Stimulated activated naive CD8-positive, alpha-beta T cell treated with anti-CD3 and anti-CD28 coated beads, Interleukin-15, amount 100 ng/mL, for 72 hours (primary cell): ENCODE measurements at regions not wholly inside any gene's neighbourhood (a gene's known extent, or its start where the extent isn't known, plus 50 kb on each side); places are given as distances from the start of the nearest gene placed in this dataset.

ENCODE experiments used
- ATAC-seq: fragments of 150-1000 bp; cut with Tn5 transposase; 2 replicates; pipeline ENCODE4 v1.10.0; 2021; ENCODE audit warnings: mild to moderate bottlenecking, moderate library complexity
- DNase-seq, 2 donors: peaks; one replicate each; pipeline ENCODE4 v3.0.0; 2021 to 2022
- H3K27ac Mint-ChIP-seq, 2 donors: one replicate each; pipeline ENCODE4 v1.8.0; 2022; ENCODE audit warnings: mild to moderate bottlenecking in 2 of 2, mixed read lengths in 2 of 2, moderate library complexity in 2 of 2
- H3K27me3 Mint-ChIP-seq: one replicate; pipeline ENCODE4 v1.8.0; 2022; ENCODE audit warnings: mixed read lengths
- H3K4me1 Mint-ChIP-seq: one replicate; pipeline ENCODE4 v1.8.0; 2022; ENCODE audit warnings: mild to moderate bottlenecking, mixed read lengths
- H3K4me3 Mint-ChIP-seq, 2 donors: one replicate each; pipeline ENCODE4 v1.8.0; 2022; ENCODE audit warnings: mild to moderate bottlenecking in 2 of 2, mixed read lengths in 2 of 2, moderate library complexity in 1 of 2
- H3K9me3 Mint-ChIP-seq, 2 donors: one replicate each; pipeline ENCODE4 v1.8.0; 2022; ENCODE audit warnings: mixed read lengths in 2 of 2

GRCh38 chr19:28537896-28538295, 675.1 kb downstream of the UQCRFS1 start:
- H3K4me1 Mint-ChIP-seq, result no peaks in the 10 kb centered on the region
- no peak for ATAC-seq
- no peaks in the 10 kb centered on the region for H3K27me3 Mint-ChIP-seq
- DNase-seq, result no peak
- H3K4me3 Mint-ChIP-seq, result no peak overlapping the region
- no peak overlapping the region for H3K27ac Mint-ChIP-seq
- peaks cover 6 to 15% of the 10 kb centered on the region in 2 donors for H3K9me3 Mint-ChIP-seq

DNA sequence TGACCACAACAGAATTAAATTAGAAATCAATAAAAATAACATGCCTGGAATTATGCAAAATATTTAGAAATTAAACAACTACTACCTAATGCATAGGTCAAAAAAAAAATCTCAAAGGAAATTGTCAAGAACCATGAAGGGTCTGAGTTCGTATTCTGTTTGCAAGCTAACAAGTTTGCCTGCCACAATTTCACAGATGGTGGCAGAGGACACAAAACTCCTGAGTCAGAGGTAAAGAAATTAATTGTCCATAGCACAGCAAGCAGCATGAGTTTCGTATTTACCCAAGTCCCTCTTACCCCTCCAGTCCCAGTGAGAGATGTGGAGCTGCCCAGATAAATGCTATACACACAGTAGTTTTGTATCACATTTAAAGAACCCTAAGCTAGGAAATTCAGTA, 675.9 kb downstream of the UQCRFS1 start:
- Mint-ChIP-seq H3K27ac (no peak overlapping the region), H3K4me3 (no peak overlapping the region), H3K4me1 (no peaks in the 10 kb centered on the region), H3K27me3 (no peaks in the 10 kb centered on the region), H3K9me3 (peaks cover 10 to 15% of the 10 kb centered on the region in 2 donors)
- no peak for DNase-seq
- ATAC-seq, result no peak

DNA sequence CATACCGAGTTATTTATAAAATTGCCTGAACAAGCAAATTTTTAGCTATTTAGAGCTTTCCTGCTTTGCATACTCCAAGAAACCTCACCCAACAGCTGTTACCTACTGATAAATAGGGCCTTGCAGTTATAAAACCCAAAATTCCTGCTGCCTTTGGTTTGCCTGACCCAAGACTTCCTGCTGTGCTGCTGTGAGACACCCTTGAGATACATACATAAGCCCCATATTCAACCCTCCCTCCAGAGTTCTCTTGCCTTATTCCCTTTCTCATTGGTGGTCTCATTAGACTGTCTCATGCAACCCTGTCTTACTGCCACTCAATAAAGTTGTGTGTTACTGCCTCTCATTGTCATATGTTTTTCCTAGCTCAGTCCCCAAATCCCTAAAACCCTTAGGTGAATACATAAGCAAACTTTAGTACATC, 677.6 kb downstream of the UQCRFS1 start:
- Mint-ChIP-seq H3K4me1 (no peaks in the 10 kb centered on the region), H3K9me3 (peaks cover 10 to 15% of the 10 kb centered on the region in 2 donors), H3K27ac (no peak overlapping the region), H3K4me3 (no peak overlapping the region), H3K27me3 (no peaks in the 10 kb centered on the region)
- no peak for DNase-seq
- ATAC-seq, result no peak

- Mint-ChIP-seq H3K9me3 (peaks cover 10 to 19% of the 10 kb centered on the region in 2 donors), H3K27ac (no peak overlapping the region), H3K4me1 (no peaks in the 10 kb centered on the region), H3K4me3 (no peak overlapping the region), H3K27me3 (no peaks in the 10 kb centered on the region)
- ATAC-seq, result no peak
- DNase-seq, result no peak
Observed at GRCh38 chr19:28534766-28535351, 678.1 kb downstream of the UQCRFS1 start.

GRCh38 chr19:28532765-28533341, 680.1 kb downstream of the UQCRFS1 start:
- H3K4me3 Mint-ChIP-seq, result no peak overlapping the region
- H3K27me3 Mint-ChIP-seq, result no peaks in the 10 kb centered on the region
- no peak overlapping the region for H3K27ac Mint-ChIP-seq
- ATAC-seq (no peak), DNase-seq (no peak)
- H3K4me1 Mint-ChIP-seq, result no peaks in the 10 kb centered on the region
- peaks cover 10 to 19% of the 10 kb centered on the region in 2 donors for H3K9me3 Mint-ChIP-seq

DNA sequence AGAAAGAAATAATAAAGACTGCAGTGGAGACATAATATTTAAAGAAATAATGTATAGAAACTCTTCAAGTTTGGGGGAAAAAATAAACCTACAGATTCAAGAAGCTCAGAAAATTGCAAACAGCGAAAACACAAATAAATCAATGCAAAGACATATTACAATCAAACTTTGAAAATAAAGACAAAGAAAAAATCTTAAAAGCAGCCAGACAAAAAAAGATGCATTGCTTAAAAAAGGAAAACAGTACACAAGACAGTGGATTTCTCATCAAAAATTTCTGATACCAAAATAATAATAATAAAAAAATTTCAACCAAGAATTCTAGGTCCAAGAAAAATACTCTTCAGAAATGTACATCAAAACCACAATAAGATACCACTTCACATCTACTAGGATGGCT, 681.0 kb downstream of the UQCRFS1 start:
- no peak overlapping the region for H3K4me3 Mint-ChIP-seq
- ATAC-seq (no peak), DNase-seq (no peak)
- no peaks in the 10 kb centered on the region for H3K27me3 Mint-ChIP-seq
- H3K9me3 Mint-ChIP-seq, result peaks cover 10 to 15% of the 10 kb centered on the region in 2 donors
- H3K4me1 Mint-ChIP-seq, result no peaks in the 10 kb centered on the region
- no peak overlapping the region for H3K27ac Mint-ChIP-seq

GRCh38 chr19:28530406-28531035, 682.4 kb downstream of the UQCRFS1 start:
- Mint-ChIP-seq H3K27me3 (no peaks in the 10 kb centered on the region), H3K4me3 (no peak overlapping the region)

GRCh38 chr19:28526038-28526437, 686.9 kb downstream of the UQCRFS1 start:
- H3K27me3 Mint-ChIP-seq, result no peaks in the 10 kb centered on the region
- no peaks in the 10 kb centered on the region for H3K4me1 Mint-ChIP-seq
- DNase-seq (no peak), ATAC-seq (no peak)
- H3K27ac Mint-ChIP-seq, result no peak overlapping the region
- H3K9me3 Mint-ChIP-seq, result peaks cover 0 to 7% of the 10 kb centered on the region in 2 donors
- no peak overlapping the region for H3K4me3 Mint-ChIP-seq

More at GRCh38 chr19:28530406-28531035, 682.4 kb downstream of the UQCRFS1 start:
- no peak overlapping the region for H3K27ac Mint-ChIP-seq
- ATAC-seq (no peak), DNase-seq (no peak)
- peaks cover 8 to 12% of the 10 kb centered on the region in 2 donors for H3K9me3 Mint-ChIP-seq
- H3K4me1 Mint-ChIP-seq, result no peaks in the 10 kb centered on the region

DNA sequence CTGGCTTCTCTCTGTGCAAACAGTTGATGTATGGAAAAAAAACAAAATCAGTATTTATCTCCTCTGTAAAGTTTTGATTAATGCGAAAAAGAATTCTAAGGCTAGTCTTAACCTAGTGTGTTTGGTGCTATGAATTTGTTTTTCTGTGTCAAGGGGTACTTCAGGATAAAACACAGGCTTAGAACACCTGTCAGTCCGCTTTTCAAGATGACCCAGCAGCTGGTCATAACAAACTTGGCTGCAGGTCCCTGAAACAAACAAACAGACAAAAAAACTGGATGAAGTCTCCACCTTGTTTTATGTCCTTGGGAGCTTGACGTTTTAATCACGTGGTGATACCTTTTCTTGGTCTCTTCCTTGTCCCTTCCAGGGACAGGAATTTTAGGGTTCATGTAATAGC, 689.3 kb downstream of the UQCRFS1 start:
- DNase-seq, result no peak
- Mint-ChIP-seq H3K27ac (no peak overlapping the region), H3K4me3 (no peak overlapping the region), H3K9me3 (no peaks in the 10 kb centered on the region), H3K27me3 (no peaks in the 10 kb centered on the region), H3K4me1 (no peaks in the 10 kb centered on the region)
- ATAC-seq, result no peak

DNA sequence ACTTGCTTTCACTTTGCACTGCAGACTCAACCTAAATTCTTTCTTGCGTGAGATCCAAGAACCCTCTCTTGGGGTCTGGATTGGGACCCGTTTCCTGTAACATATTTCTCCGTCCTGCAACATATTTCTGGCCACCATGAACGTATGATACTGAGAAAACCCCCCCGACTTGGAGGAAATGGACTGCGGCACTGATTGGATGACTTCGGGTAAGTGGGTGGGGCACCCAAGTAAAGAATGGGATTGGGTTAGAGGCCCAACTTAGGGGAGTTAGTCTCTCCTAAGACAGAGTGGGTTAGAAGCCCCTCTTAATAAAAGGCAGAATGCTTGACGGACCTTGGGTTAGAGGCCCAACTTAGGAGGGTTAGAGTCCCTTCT, 690.4 kb downstream of the UQCRFS1 start:
- Mint-ChIP-seq H3K9me3 (no peaks in the 10 kb centered on the region), H3K4me1 (no peaks in the 10 kb centered on the region), H3K27me3 (no peaks in the 10 kb centered on the region), H3K27ac (no peak overlapping the region), H3K4me3 (no peak overlapping the region)
- no peak for ATAC-seq
- DNase-seq, result no peak

DNA sequence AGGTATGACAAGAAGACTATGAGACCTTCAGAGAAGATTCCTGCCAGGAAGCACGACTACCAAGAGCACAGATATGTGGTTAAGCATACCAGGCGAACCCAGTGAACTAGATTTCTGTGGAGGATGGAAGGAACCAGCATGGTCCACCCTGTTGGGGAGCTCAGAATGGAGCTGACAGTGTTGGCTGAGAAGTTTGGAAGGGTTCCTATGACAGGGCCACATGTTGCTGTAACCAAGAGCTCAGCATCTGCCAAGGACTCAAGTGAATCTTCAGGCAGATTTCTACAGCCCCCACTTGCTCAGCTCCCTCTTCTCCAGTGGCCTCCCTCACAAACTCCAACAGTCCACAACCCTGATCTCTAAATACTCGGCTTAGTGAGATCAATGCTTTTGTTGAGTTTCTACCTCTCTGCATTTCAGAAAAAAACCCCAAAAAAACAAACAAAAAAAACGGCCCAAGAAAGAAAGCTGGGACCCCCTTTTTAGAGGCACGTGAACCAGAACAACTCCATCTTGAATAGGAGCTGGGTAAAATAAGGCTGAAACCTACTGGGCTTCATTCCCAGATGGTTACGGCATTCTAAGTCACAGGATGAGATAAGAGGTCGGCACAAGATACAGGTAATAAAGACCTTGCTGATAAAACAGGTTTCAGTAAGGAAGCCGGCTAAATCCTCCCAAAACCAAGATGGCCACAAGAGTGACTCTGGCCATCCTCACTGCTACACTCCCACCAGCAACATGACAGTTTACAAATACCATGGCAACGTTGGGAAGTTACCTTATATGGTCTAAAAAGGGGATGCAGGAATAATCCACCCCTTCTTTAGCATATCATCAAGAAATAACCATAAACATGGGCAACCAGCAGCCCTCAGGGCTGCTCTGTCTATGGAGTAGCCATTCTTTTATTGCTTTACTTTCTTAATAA, 691.1 kb downstream of the UQCRFS1 start:
- no peak for DNase-seq
- no peaks in the 10 kb centered on the region for H3K4me1 Mint-ChIP-seq
- H3K4me3 Mint-ChIP-seq, result no peak overlapping the region
- no peaks in the 10 kb centered on the region for H3K9me3 Mint-ChIP-seq
- H3K27ac Mint-ChIP-seq, result no peak overlapping the region
- no peak for ATAC-seq
- H3K27me3 Mint-ChIP-seq, result no peaks in the 10 kb centered on the region

- Mint-ChIP-seq H3K27ac (no peak overlapping the region), H3K27me3 (no peaks in the 10 kb centered on the region), H3K4me1 (no peaks in the 10 kb centered on the region), H3K4me3 (no peak overlapping the region), H3K9me3 (no peaks in the 10 kb centered on the region)
- no peak for ATAC-seq
- DNase-seq, result no peak
Observed at GRCh38 chr19:28520998-28521568, 691.9 kb downstream of the UQCRFS1 start.

GRCh38 chr19:28519952-28520861, 692.7 kb downstream of the UQCRFS1 start:
- Mint-ChIP-seq H3K27ac (no peak overlapping the region), H3K27me3 (no peaks in the 10 kb centered on the region), H3K4me3 (no peak overlapping the region), H3K4me1 (no peaks in the 10 kb centered on the region), H3K9me3 (no peaks in the 10 kb centered on the region)
- DNase-seq (no peak), ATAC-seq (no peak)

DNA sequence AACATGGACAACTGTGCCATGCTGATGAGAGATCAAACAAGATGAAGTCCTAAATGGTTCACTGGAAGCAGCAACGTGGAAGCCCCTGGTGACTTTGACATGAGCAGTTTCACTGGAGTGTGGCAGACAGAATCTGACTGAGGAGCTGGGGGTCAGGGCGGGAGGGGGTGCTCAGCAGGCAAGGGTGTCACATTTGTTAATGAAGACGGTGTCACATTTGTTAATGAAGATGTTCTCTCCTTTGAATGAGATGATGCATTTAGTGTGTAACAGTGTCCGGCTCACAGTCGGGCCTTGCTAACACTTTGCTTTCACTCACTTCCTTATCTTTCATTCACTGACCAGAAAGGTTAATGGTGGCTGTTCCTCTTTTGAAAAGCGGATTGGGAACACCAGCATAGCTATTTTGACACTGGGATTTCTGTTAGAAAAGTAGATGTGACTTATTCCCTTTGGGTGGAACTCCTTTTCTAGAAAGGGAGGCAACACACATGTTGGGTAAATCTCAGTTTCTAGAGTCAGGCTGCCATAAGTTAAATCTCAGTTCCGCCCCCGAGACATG, 693.7 kb downstream of the UQCRFS1 start:
- no peak overlapping the region for H3K27ac Mint-ChIP-seq
- DNase-seq (no peak), ATAC-seq (no peak)
- no peaks in the 10 kb centered on the region for H3K9me3 Mint-ChIP-seq
- H3K4me1 Mint-ChIP-seq, result no peaks in the 10 kb centered on the region
- H3K27me3 Mint-ChIP-seq, result no peaks in the 10 kb centered on the region
- H3K4me3 Mint-ChIP-seq, result no peak overlapping the region
